ENCODE measurements at regions not wholly inside any gene's neighbourhood (a gene's known extent, or its start where the extent isn't known, plus 50 kb on each side); places are given as distances from the start of the nearest gene placed in this dataset.
A peak's percentile ranks its signal among the peaks of the same experiment; 100 is the strongest.

DNA sequence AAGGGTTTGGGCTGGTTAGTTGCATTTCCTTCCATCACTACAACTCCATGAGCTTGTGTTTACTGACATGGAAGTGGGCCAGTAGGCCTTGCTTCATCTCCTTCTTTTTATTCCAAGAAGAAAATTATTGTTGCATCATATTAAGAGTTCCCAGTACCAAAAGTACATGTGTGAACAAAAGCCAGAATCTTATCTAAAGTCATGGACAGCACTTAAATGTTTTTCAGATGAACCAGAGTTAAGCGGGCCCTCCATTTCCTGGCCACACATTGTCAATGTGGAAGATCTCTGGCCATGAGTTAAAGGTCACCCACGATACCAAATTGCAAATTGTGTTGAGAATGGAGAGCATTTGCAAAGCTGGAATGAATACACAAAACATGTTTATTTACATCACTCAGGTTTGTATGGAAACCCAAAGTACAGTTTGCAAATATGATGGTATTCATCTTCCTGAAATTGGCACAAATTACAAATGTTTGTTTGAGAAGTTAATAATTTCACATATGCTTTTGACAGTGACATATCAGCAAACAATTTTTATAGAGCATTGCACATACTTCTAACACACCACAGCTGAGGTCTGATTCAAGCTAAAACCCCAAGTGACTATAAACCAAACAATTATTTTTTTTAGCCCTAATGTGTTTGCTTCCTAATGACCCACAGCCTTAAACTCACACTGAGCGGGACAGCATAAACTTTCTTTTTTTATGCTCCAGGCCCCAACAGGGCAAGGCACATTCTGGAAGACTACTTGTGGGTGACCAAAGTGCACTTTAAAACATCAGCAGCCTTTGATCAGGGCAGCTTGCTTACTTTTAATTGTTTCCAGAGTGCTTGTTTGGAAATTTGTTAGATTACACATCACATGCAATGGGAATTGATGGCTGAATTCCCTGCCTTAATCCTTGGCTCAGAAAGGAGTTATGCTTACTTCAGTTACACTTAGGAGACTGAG is 502.9 kb upstream of the SLIT2 start:
- TF ChIP-seq, protein P1, sequence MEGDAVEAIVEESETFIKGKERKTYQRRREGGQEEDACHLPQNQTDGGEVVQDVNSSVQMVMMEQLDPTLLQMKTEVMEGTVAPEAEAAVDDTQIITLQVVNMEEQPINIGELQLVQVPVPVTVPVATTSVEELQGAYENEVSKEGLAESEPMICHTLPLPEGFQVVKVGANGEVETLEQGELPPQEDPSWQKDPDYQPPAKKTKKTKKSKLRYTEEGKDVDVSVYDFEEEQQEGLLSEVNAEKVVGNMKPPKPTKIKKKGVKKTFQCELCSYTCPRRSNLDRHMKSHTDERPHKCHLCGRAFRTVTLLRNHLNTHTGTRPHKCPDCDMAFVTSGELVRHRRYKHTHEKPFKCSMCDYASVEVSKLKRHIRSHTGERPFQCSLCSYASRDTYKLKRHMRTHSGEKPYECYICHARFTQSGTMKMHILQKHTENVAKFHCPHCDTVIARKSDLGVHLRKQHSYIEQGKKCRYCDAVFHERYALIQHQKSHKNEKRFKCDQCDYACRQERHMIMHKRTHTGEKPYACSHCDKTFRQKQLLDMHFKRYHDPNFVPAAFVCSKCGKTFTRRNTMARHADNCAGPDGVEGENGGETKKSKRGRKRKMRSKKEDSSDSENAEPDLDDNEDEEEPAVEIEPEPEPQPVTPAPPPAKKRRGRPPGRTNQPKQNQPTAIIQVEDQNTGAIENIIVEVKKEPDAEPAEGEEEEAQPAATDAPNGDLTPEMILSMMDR (IDR thresholded peaks at IDR 0.05): no peak
- TF ChIP-seq SIN3A (IDR thresholded peaks at IDR 0.05; ENCODE audit: borderline replicate concordance, insufficient read depth, low read depth, low read length) (no peak), POLR2AphosphoS5 (IDR thresholded peaks at IDR 0.05; ENCODE audit: low read depth, low read length) (no peak), TCF7L2 (IDR thresholded peaks at IDR 0.05; ENCODE audit: low read depth, low read length) (peak; percentile 88)
- TF ChIP-seq, protein P2, sequence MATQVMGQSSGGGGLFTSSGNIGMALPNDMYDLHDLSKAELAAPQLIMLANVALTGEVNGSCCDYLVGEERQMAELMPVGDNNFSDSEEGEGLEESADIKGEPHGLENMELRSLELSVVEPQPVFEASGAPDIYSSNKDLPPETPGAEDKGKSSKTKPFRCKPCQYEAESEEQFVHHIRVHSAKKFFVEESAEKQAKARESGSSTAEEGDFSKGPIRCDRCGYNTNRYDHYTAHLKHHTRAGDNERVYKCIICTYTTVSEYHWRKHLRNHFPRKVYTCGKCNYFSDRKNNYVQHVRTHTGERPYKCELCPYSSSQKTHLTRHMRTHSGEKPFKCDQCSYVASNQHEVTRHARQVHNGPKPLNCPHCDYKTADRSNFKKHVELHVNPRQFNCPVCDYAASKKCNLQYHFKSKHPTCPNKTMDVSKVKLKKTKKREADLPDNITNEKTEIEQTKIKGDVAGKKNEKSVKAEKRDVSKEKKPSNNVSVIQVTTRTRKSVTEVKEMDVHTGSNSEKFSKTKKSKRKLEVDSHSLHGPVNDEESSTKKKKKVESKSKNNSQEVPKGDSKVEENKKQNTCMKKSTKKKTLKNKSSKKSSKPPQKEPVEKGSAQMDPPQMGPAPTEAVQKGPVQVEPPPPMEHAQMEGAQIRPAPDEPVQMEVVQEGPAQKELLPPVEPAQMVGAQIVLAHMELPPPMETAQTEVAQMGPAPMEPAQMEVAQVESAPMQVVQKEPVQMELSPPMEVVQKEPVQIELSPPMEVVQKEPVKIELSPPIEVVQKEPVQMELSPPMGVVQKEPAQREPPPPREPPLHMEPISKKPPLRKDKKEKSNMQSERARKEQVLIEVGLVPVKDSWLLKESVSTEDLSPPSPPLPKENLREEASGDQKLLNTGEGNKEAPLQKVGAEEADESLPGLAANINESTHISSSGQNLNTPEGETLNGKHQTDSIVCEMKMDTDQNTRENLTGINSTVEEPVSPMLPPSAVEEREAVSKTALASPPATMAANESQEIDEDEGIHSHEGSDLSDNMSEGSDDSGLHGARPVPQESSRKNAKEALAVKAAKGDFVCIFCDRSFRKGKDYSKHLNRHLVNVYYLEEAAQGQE (IDR thresholded peaks at IDR 0.05; ENCODE audit: insufficient read depth in 1 of 2, low read depth in 2 of 2, low read length in 1 of 2): no peak

Measured in Panc1 (cell line).